Esophagus muscularis mucosa (tissue), 4 donors: ENCODE measurements at regions not wholly inside any gene's neighbourhood (a gene's known extent, or its start where the extent isn't known, plus 50 kb on each side); places are given as distances from the start of the nearest gene placed in this dataset.

Source experiments
- DNase-seq: peaks from one replicate; pipeline ENCODE4 v3.0.0-alpha.2; 2017; ENCODE audit errors: extremely low spot score
- H3K27ac ChIP-seq, 4 donors: fragments of 200-600 bp; sonication (generic); replicated peaks in 1 of 4; 1 replicate in 3 of 4; 2 replicates in 1 of 4; pipeline ENCODE4 v1.5.1; 2016 to 2019; ENCODE audit warnings: mild to moderate bottlenecking in 1 of 4
- H3K27me3 ChIP-seq, 4 donors: fragments of 200-600 bp; sonication (generic); one replicate each; pipeline versions ENCODE4 v1.5.1 to v1.6.0; 2016 to 2019
- H3K36me3 ChIP-seq, 4 donors: fragments of 200-600 bp; sonication (generic); one replicate each; pipeline ENCODE4 v1.5.1; 2016 to 2019
- H3K4me1 ChIP-seq, 4 donors: fragments of 200-600 bp; sonication (generic); one replicate each; pipeline ENCODE4 v1.5.1; 2016 to 2019
- H3K4me3 ChIP-seq, 4 donors: fragments of 200-600 bp; sonication (generic); 1 replicate in 2 of 4; 2 replicates in 2 of 4; pipeline ENCODE4 v1.5.1; 2016 to 2019; ENCODE audit warnings: mild to moderate bottlenecking in 4 of 4, moderate library complexity in 1 of 4
- H3K9me3 ChIP-seq, 4 donors: fragments of 200-600 bp; sonication (generic); 1 replicate in 3 of 4; 2 replicates in 1 of 4; pipeline ENCODE4 v1.5.1; 2016 to 2019
- CTCF ChIP-seq, 3 experiments: fragments of 200-600 bp in 2 of 3; fragments of 450-650 bp in 1 of 3; sonication (generic) in 2 of 3; IDR thresholded peaks; one replicate each; pipeline ENCODE4 v1.5.1; 2017 to 2019; ENCODE audit warnings: antibody characterized with exemption in 3 of 3, mild to moderate bottlenecking in 2 of 3, moderate library complexity in 1 of 3
- EP300 ChIP-seq: sonication (generic); formaldehyde crosslinking; IDR thresholded peaks from one replicate; pipeline ENCODE4 v1.6.1; 2017; ENCODE audit warnings: antibody characterized with exemption
- POLR2A ChIP-seq: fragments of 450-650 bp; IDR thresholded peaks from one replicate; pipeline ENCODE4 v1.6.1; 2017; ENCODE audit warnings: antibody characterized with exemption, moderate library complexity, mild to moderate bottlenecking, low read depth
- POLR2AphosphoS5 ChIP-seq, 2 donors: sonication (generic); formaldehyde crosslinking; IDR thresholded peaks; one replicate each; pipeline ENCODE4 v1.6.1; 2017; ENCODE audit warnings: antibody characterized with exemption in 2 of 2
- WGBS: methylation state at CpG from one replicate; pipeline ENCODE4 v1.1.5; 2018; 5-methylcytosine and 5-hydroxymethylcytosine counted together
- intact Hi-C: fragments of 100-400 bp; cut with DNase I; formaldehyde crosslinking; loops from one replicate; pipeline ENCODE4 v1.15.1; 2023

- intact Hi-C loops, result no loop called here
- 89% methylated on average over 3 of the region's 3 CpGs for WGBS
Measured at GRCh38 chr6:15715851-15716250, 53.0 kb upstream of the DTNBP1 start.

GRCh38 chr6:15715060-15715459 lies 52.2 kb upstream of the DTNBP1 start:
- no peaks in the 10 kb centered on the region for H3K27me3 ChIP-seq
- H3K4me3 ChIP-seq, result no peak overlapping the region
- no peak overlapping the region for H3K27ac ChIP-seq
- DNase-seq, result no peak
- H3K9me3 ChIP-seq, result peaks cover 0 to 8% (median 0%) of the 10 kb centered on the region in 4 donors
- no peaks in the 10 kb centered on the region for H3K36me3 ChIP-seq
- intact Hi-C loops, result no loop called here
- TF ChIP-seq CTCF (IDR thresholded peaks at IDR 0.05), result no peak
- TF ChIP-seq POLR2A, result no peak
- TF ChIP-seq POLR2AphosphoS5 (IDR thresholded peaks at IDR 0.05), result no peak
- no peak for TF ChIP-seq EP300
- 89% methylated on average over 3 of the region's 3 CpGs for WGBS
- peaks cover 0 to 5% (median 0%) of the 10 kb centered on the region in 4 donors for H3K4me1 ChIP-seq

More at GRCh38 chr6:15715851-15716250, 53.0 kb upstream of the DTNBP1 start:
- no peak for TF ChIP-seq POLR2A
- no peak for TF ChIP-seq EP300
- TF ChIP-seq POLR2AphosphoS5 (IDR thresholded peaks at IDR 0.05), result no peak
- no peak for TF ChIP-seq CTCF (IDR thresholded peaks at IDR 0.05)
- peaks cover 0 to 8% (median 0%) of the 10 kb centered on the region in 4 donors for H3K9me3 ChIP-seq
- H3K27me3 ChIP-seq, result no peaks in the 10 kb centered on the region
- no peak overlapping the region for H3K4me3 ChIP-seq
- no peak overlapping the region for H3K27ac ChIP-seq
- H3K4me1 ChIP-seq, result peaks cover 0 to 5% (median 0%) of the 10 kb centered on the region in 4 donors
- DNase-seq, result no peak
- H3K36me3 ChIP-seq, result no peaks in the 10 kb centered on the region

GRCh38 chr6:15714658-15715057 lies 51.8 kb upstream of the DTNBP1 start:
- no peak for DNase-seq
- no peaks in the 10 kb centered on the region for H3K27me3 ChIP-seq
- intact Hi-C loops, result no loop called here
- H3K9me3 ChIP-seq, result peaks cover 0 to 8% (median 0%) of the 10 kb centered on the region in 4 donors
- peaks cover 0 to 5% (median 0%) of the 10 kb centered on the region in 4 donors for H3K4me1 ChIP-seq
- 94% methylated on average over 2 of the region's 2 CpGs for WGBS
- no peak overlapping the region for H3K4me3 ChIP-seq
- no peaks in the 10 kb centered on the region for H3K36me3 ChIP-seq
- no peak for TF ChIP-seq POLR2A
- no peak for TF ChIP-seq EP300
- TF ChIP-seq POLR2AphosphoS5 (IDR thresholded peaks at IDR 0.05), result no peak
- no peak for TF ChIP-seq CTCF (IDR thresholded peaks at IDR 0.05)
- no peak overlapping the region for H3K27ac ChIP-seq

GRCh38 chr6:15713325-15713724 lies 50.5 kb upstream of the DTNBP1 start:
- peaks cover 0 to 5% (median 0%) of the 10 kb centered on the region in 4 donors for H3K4me1 ChIP-seq
- no peak overlapping the region for H3K4me3 ChIP-seq
- no peaks in the 10 kb centered on the region for H3K27me3 ChIP-seq
- TF ChIP-seq POLR2A (no peak), POLR2AphosphoS5 (IDR thresholded peaks at IDR 0.05) (no peak), CTCF (IDR thresholded peaks at IDR 0.05) (no peak), EP300 (no peak)
- no peak for DNase-seq
- peaks cover 0 to 8% (median 0%) of the 10 kb centered on the region in 4 donors for H3K9me3 ChIP-seq
- no peak overlapping the region for H3K27ac ChIP-seq
- H3K36me3 ChIP-seq, result no peaks in the 10 kb centered on the region
- intact Hi-C loops, result no loop called here
- 97% methylated on average over 3 of the region's 3 CpGs for WGBS

- WGBS, result 38% methylated on average over 1 of the region's 1 CpG
- H3K27ac ChIP-seq, result no peak overlapping the region
- no peak overlapping the region for H3K4me3 ChIP-seq
- TF ChIP-seq POLR2A, result no peak
- no peak for TF ChIP-seq POLR2AphosphoS5 (IDR thresholded peaks at IDR 0.05)
- no peak for TF ChIP-seq EP300
- TF ChIP-seq CTCF (IDR thresholded peaks at IDR 0.05), result no peak
- peaks cover 0 to 8% (median 0%) of the 10 kb centered on the region in 4 donors for H3K9me3 ChIP-seq
- no peak for DNase-seq
- intact Hi-C loops, result no loop called here
- peaks cover 0 to 5% (median 0%) of the 10 kb centered on the region in 4 donors for H3K4me1 ChIP-seq
- H3K27me3 ChIP-seq, result no peaks in the 10 kb centered on the region
- H3K36me3 ChIP-seq, result no peaks in the 10 kb centered on the region
Measured at GRCh38 chr6:15712797-15713196, 50.0 kb upstream of the DTNBP1 start.
